ENCODE measurements at regions not wholly inside any gene's neighbourhood (a gene's known extent, or its start where the extent isn't known, plus 50 kb on each side); places are given as distances from the start of the nearest gene placed in this dataset.

DNA sequence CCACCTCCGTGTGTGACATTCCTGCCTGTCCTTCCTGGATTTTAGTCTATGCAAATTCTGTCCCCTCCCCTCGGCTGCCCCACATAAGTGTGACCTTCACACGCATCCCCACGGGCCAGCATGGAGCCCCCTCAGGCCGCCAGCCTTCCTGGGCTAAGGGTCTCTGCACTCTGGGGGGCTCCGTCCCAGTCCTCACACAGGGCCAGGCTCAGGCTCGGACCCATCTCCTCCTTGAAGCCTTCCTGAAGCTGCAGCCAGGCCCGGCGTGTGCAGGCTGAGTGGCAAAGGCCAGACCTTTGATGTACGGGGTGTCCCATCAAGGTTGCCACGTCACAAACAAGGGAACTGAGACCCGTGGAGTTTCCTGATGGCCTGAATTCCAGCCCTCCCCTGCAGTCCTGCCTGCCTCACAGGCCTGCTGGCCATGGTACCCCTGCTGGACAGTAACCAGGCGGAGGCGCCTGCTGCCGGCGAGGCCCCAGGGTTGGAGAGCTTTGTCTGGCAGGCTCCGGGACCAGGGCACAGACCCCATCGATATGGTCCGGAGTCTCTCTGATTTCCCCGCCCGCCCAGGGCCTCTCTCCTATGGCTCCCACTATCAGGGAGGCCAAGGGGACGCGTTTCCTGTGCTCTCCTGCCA is 791.7 kb downstream of the BRD1 start:
- Histone ChIP-seq H3K4me3 (ENCODE audit: low read length, poor library complexity, severe bottlenecking) (no peak overlapping the region), H3K9me3 (ENCODE audit: insufficient read depth, low read depth, low read length) (peaks cover 17% of the 10 kb centered on the region; the same call in 1 of the 2 replicates), H3F3A (ENCODE audit: low read depth) (no peaks in the 10 kb centered on the region), H4K20me1 (ENCODE audit: insufficient read depth, low read length, poor library complexity, severe bottlenecking) (no peaks in the 10 kb centered on the region), H3K36me3 (ENCODE audit: insufficient read depth, low read length) (no peaks in the 10 kb centered on the region), H3K9me2 (replicated peaks; ENCODE audit: low read depth, low read length) (no peaks in the 10 kb centered on the region), H3K4me2 (ENCODE audit: low read depth, low read length, poor library complexity, severe bottlenecking) (no peak overlapping the region), H2AFZ (ENCODE audit: low read length) (no peak overlapping the region), H3K9ac (ENCODE audit: low read depth, low read length, poor library complexity, severe bottlenecking) (no peak overlapping the region), H3K27me3 (ENCODE audit: insufficient read depth, low read length, poor library complexity, severe bottlenecking) (no peaks in the 10 kb centered on the region), H3K4me1 (ENCODE audit: insufficient read depth, low read length, poor library complexity, severe bottlenecking) (no peaks in the 10 kb centered on the region), H3K79me2 (ENCODE audit: insufficient read depth, low read length) (no peaks in the 10 kb centered on the region)
- no peak for TF ChIP-seq CTCF (conservative IDR thresholded peaks at IDR 0.05; ENCODE audit: low read length)
- TF ChIP-seq EZH2phosphoT487 (IDR thresholded peaks at IDR 0.05; ENCODE audit: borderline replicate concordance) = no peak

DNA sequence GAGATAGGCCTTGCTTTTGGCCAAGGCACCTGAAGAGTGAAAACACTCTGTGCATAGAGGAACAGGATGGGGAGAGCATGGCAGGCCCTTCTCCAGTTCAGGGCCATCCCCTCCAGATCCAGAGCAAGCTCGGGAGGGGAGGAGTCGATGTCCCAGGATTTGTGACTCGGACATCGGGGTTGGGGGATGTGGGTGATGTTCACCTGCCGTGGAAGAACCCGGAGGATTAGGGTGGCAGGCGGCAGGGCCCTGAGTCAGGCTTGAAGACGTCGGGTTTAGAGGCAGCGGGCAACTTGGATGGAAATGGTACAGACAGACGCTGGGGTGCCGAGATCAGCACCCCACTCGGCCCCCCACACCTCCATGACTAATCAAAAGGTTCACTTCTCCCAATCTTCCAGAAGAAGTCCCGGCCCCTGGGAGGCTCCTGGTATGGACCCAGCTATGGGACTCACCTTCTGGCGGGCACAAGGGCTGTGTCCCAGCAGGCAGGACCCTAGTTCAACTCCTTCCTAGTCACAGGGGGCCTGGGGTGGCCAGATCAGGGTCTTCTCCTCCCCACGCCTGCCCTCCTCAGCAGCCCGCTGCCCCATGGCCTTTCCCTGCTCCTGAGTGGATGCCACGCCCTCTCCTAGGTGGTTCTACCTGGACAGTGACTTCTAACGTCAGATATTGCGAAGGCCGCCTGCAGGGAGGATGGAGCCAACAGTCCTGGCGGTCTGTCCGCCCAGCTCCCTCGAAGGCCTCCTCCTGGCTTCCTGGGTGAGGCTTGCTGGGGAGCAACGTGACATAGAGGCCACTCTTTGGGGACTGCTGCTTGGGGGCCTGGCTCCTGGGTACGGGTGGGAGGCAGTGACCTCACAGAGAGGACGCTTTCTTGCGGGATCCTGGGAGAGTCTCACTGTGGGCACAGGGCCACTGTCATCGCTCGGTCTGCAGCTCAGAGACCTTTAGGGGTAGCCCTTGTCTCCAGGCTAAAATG is 792.5 kb downstream of the BRD1 start:
- Histone ChIP-seq H3K9me2 (replicated peaks; ENCODE audit: low read depth, low read length) (no peaks in the 10 kb centered on the region), H3K27me3 (ENCODE audit: insufficient read depth, low read length, poor library complexity, severe bottlenecking) (no peaks in the 10 kb centered on the region), H3K4me1 (ENCODE audit: insufficient read depth, low read length, poor library complexity, severe bottlenecking) (no peaks in the 10 kb centered on the region), H3K79me2 (ENCODE audit: insufficient read depth, low read length) (no peaks in the 10 kb centered on the region), H3K9me3 (ENCODE audit: insufficient read depth, low read depth, low read length) (peaks cover 17% of the 10 kb centered on the region; the same call in 1 of the 2 replicates), H3F3A (ENCODE audit: low read depth) (no peaks in the 10 kb centered on the region), H3K9ac (ENCODE audit: low read depth, low read length, poor library complexity, severe bottlenecking) (no peak overlapping the region), H3K36me3 (ENCODE audit: insufficient read depth, low read length) (no peaks in the 10 kb centered on the region), H2AFZ (ENCODE audit: low read length) (no peak overlapping the region), H4K20me1 (ENCODE audit: insufficient read depth, low read length, poor library complexity, severe bottlenecking) (no peaks in the 10 kb centered on the region), H3K4me3 (ENCODE audit: low read length, poor library complexity, severe bottlenecking) (no peak overlapping the region), H3K4me2 (ENCODE audit: low read depth, low read length, poor library complexity, severe bottlenecking) (no peak overlapping the region)
- no peak for TF ChIP-seq CTCF (conservative IDR thresholded peaks at IDR 0.05; ENCODE audit: low read length)
- no peak for TF ChIP-seq EZH2phosphoT487 (IDR thresholded peaks at IDR 0.05; ENCODE audit: borderline replicate concordance)

- Histone ChIP-seq H3K9ac (ENCODE audit: low read depth, low read length, poor library complexity, severe bottlenecking) (no peak overlapping the region), H3K79me2 (ENCODE audit: insufficient read depth, low read length) (no peaks in the 10 kb centered on the region), H3K36me3 (ENCODE audit: insufficient read depth, low read length) (no peaks in the 10 kb centered on the region), H3K27me3 (ENCODE audit: insufficient read depth, low read length, poor library complexity, severe bottlenecking) (no peaks in the 10 kb centered on the region), H3K9me2 (replicated peaks; ENCODE audit: low read depth, low read length) (no peaks in the 10 kb centered on the region), H3K9me3 (ENCODE audit: insufficient read depth, low read depth, low read length) (peaks cover 17% of the 10 kb centered on the region; the same call in 1 of the 2 replicates), H3F3A (ENCODE audit: low read depth) (no peaks in the 10 kb centered on the region), H3K4me3 (ENCODE audit: low read length, poor library complexity, severe bottlenecking) (no peak overlapping the region), H4K20me1 (ENCODE audit: insufficient read depth, low read length, poor library complexity, severe bottlenecking) (no peaks in the 10 kb centered on the region), H2AFZ (ENCODE audit: low read length) (no peak overlapping the region), H3K4me2 (ENCODE audit: low read depth, low read length, poor library complexity, severe bottlenecking) (no peak overlapping the region), H3K4me1 (ENCODE audit: insufficient read depth, low read length, poor library complexity, severe bottlenecking) (no peaks in the 10 kb centered on the region)
- TF ChIP-seq EZH2phosphoT487 (IDR thresholded peaks at IDR 0.05; ENCODE audit: borderline replicate concordance) = no peak
- TF ChIP-seq CTCF (conservative IDR thresholded peaks at IDR 0.05; ENCODE audit: low read length) = no peak
Measured at GRCh38 chr22:49033616-49034015, 794.1 kb downstream of the BRD1 start.
